ENCODE measurements at regions not wholly inside any gene's neighbourhood (a gene's known extent, or its start where the extent isn't known, plus 50 kb on each side); places are given as distances from the start of the nearest gene placed in this dataset.

DNA sequence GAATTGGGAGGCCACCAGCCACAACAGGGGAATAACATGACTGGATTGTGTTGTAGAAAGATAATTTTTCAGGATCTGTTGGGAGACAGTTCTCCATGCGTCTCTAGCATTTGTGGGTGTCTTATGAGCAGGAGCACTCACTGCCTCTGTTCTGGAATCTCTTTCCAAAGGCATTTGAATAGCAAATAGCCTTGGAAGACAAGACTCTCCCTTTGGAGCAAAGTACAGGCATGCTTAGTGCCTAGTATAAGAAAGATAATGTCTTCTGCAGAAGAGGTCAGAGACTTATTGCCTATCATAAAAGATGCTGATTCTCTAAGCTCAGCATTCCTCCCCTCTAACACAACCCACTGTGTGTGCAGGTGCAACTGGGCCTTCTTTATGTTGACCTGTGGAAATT, 58.3 kb downstream of the VCPKMT start:
- Histone ChIP-seq H2BK15ac (ENCODE audit: low read length) (no peak overlapping the region), H4K20me1 (replicated peaks in 1 of 2; ENCODE audit: control insufficient read depth in 1 of 2, insufficient read depth in 2 of 2, low read length in 2 of 2) (no peaks in the 10 kb centered on the region), H3K36me3 (ENCODE audit: control insufficient read depth in 2 of 4, insufficient read depth in 4 of 4, low read length in 3 of 4) (no peaks in the 10 kb centered on the region), H3K79me2 (ENCODE audit: control insufficient read depth in 1 of 2, insufficient read depth in 2 of 2, low read length in 2 of 2) (no peaks in the 10 kb centered on the region), H3K4me2 (ENCODE audit: insufficient read depth in 1 of 2, low read depth in 2 of 2, low read length in 2 of 2) (no peak overlapping the region), H3K79me1 (ENCODE audit: low read depth, low read length) (no peaks in the 10 kb centered on the region), H3K9me3 (ENCODE audit: insufficient read depth in 2 of 2, low read depth in 1 of 2, low read length in 1 of 2) (no peaks in the 10 kb centered on the region), H3K14ac (ENCODE audit: insufficient read length) (no peak overlapping the region), H3K23ac (ENCODE audit: insufficient read length) (no peak overlapping the region), H4K5ac (ENCODE audit: insufficient read length, low read depth, low read length) (no peak overlapping the region), H3K4me3 (ENCODE audit: extremely low read depth in 1 of 4, insufficient read depth in 2 of 4, low read depth in 3 of 4, low read length in 4 of 4) (no peak overlapping the region), H3K4me1 (replicated peaks in 1 of 4; ENCODE audit: control insufficient read depth in 3 of 4, insufficient read depth in 4 of 4, low read length in 3 of 4) (peaks cover 5 to 13% (median 9%) of the 10 kb centered on the region in 4 experiments; a peak in 6 of 7 replicates), H2BK5ac (ENCODE audit: low read depth, low read length) (no peak overlapping the region), H4K91ac (replicated peaks; ENCODE audit: insufficient read length, low read length) (no peak overlapping the region), H2AFZ (ENCODE audit: low read length) (no peak overlapping the region), H2BK12ac (ENCODE audit: low read depth, low read length) (no peak overlapping the region), H3K56ac (replicated peaks; ENCODE audit: insufficient read length, low read depth, low read length) (no peak overlapping the region), H2BK20ac (ENCODE audit: low read length) (no peak overlapping the region), H2AK5ac (ENCODE audit: low read depth, low read length) (no peak overlapping the region), H3K27ac (ENCODE audit: low read depth, low read length) (no peak overlapping the region), H3K4ac (replicated peaks; ENCODE audit: insufficient read length, low read depth, low read length) (no peak overlapping the region), H3K9ac (replicated peaks in 1 of 4; ENCODE audit: extremely low read depth in 1 of 4, low read depth in 3 of 4, low read length in 3 of 4) (no peak overlapping the region), H3K23me2 (ENCODE audit: low read depth, low read length) (no peaks in the 10 kb centered on the region), H3K18ac (ENCODE audit: extremely low read depth, low read length) (no peak overlapping the region), H3K27me3 (replicated peaks in 1 of 4; ENCODE audit: control insufficient read depth in 3 of 4, extremely low read depth in 1 of 4, insufficient read depth in 3 of 4, low read length in 3 of 4) (no peaks in the 10 kb centered on the region), H4K8ac (ENCODE audit: extremely low read depth, insufficient read depth, low read length) (no peak overlapping the region), H2BK120ac (replicated peaks; ENCODE audit: low read depth, low read length) (no peak overlapping the region)
- DNase-seq (ENCODE audit: low read depth in 1 of 2, low spot score in 2 of 2): no peak
- ChIA-PET POLR2A (ENCODE audit: partially characterized antibody) (no interaction called here), CTCF (ENCODE audit: partially characterized antibody) (no interaction called here)
- FAIRE-seq: no peak
- WGBS, 2 experiments (ENCODE audit: extremely low coverage in 1 of 2, insufficient coverage in 1 of 2, insufficient read length in 1 of 2, insufficient replicate concordance in 2 of 2, low coverage in 1 of 2, low lambda C conversion rate in 2 of 2, missing lambda C conversion rate in 1 of 2): 72% methylated on average over 1 of the region's 1 CpG; no CpG with 5 or more reads in 1 of the 2 experiments
- TF ChIP-seq SUZ12 (IDR thresholded peaks at IDR 0.05; ENCODE audit: low read length): no peak
- no peak for TF ChIP-seq SAP30 (IDR thresholded peaks at IDR 0.05; ENCODE audit: insufficient read depth, insufficient replicate concordance, low read length)
- no peak for TF ChIP-seq SP1 (IDR thresholded peaks at IDR 0.05; ENCODE audit: low read depth, low read length)
- no peak for TF ChIP-seq NANOG (IDR thresholded peaks at IDR 0.05; ENCODE audit: insufficient read depth, low read depth, low read length, poor library complexity, severe bottlenecking)
- no peak for TF ChIP-seq GABPA (IDR thresholded peaks at IDR 0.05; ENCODE audit: borderline replicate concordance, insufficient read depth, low read length)
- no peak for TF ChIP-seq EZH2 (IDR thresholded peaks at IDR 0.05; ENCODE audit: low read depth, low read length, severe bottlenecking)
- TF ChIP-seq, protein P1, sequence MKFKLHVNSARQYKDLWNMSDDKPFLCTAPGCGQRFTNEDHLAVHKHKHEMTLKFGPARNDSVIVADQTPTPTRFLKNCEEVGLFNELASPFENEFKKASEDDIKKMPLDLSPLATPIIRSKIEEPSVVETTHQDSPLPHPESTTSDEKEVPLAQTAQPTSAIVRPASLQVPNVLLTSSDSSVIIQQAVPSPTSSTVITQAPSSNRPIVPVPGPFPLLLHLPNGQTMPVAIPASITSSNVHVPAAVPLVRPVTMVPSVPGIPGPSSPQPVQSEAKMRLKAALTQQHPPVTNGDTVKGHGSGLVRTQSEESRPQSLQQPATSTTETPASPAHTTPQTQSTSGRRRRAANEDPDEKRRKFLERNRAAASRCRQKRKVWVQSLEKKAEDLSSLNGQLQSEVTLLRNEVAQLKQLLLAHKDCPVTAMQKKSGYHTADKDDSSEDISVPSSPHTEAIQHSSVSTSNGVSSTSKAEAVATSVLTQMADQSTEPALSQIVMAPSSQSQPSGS (IDR thresholded peaks at IDR 0.05; ENCODE audit: low read length): no peak
- no peak for TF ChIP-seq TCF12 (IDR thresholded peaks at IDR 0.05; ENCODE audit: low read depth, low read length)
- no peak for TF ChIP-seq POLR2AphosphoS5 (IDR thresholded peaks at IDR 0.05; ENCODE audit: low read depth, low read length)
- no peak for TF ChIP-seq TEAD4 (IDR thresholded peaks at IDR 0.05; ENCODE audit: low read depth, low read length)

Measured in H1 (cell line).